ENCODE measurements at regions not wholly inside any gene's neighbourhood (a gene's known extent, or its start where the extent isn't known, plus 50 kb on each side); places are given as distances from the start of the nearest gene placed in this dataset.

- Histone ChIP-seq H3K4me3 (no peak overlapping the region), H3K27ac (no peak overlapping the region), H3K4me1 (peaks cover 5% of the 10 kb centered on the region), H3K27me3 (peaks cover 26% of the 10 kb centered on the region), H3K9me3 (no peaks in the 10 kb centered on the region), H3K36me3 (no peaks in the 10 kb centered on the region)
- ATAC-seq (no peak), DNase-seq (no peak)
- TF ChIP-seq, protein P1, sequence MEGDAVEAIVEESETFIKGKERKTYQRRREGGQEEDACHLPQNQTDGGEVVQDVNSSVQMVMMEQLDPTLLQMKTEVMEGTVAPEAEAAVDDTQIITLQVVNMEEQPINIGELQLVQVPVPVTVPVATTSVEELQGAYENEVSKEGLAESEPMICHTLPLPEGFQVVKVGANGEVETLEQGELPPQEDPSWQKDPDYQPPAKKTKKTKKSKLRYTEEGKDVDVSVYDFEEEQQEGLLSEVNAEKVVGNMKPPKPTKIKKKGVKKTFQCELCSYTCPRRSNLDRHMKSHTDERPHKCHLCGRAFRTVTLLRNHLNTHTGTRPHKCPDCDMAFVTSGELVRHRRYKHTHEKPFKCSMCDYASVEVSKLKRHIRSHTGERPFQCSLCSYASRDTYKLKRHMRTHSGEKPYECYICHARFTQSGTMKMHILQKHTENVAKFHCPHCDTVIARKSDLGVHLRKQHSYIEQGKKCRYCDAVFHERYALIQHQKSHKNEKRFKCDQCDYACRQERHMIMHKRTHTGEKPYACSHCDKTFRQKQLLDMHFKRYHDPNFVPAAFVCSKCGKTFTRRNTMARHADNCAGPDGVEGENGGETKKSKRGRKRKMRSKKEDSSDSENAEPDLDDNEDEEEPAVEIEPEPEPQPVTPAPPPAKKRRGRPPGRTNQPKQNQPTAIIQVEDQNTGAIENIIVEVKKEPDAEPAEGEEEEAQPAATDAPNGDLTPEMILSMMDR (IDR thresholded peaks at IDR 0.05): no peak
- intact Hi-C loops (cut with DNase I): no loop called here
Observed at GRCh38 chr22:27615408-27615807, 186.1 kb downstream of the MN1 start.

DNA sequence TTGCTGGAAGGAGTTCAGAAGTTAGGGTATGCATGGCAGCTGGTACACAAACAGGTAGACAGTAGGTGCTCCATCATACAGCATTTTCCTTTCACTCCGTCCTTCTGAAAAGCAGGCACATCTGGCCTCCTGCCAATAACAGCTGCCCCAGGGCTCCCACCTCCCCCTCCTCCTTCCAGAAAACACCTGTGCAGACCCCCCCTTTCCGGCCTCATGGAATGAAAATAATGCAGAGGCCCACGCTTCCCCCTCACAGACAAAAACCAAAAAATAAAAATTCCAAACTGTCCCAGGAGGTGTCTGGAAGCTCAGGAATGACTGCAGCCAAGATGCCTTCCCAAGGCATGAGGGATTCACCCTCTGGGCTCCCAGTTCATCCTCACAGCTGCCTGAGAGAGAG is 185.5 kb downstream of the MN1 start:
- Histone ChIP-seq H3K4me1 (peaks cover 5% of the 10 kb centered on the region), H3K27me3 (peaks cover 26% of the 10 kb centered on the region), H3K4me3 (no peak overlapping the region), H3K27ac (no peak overlapping the region), H3K36me3 (no peaks in the 10 kb centered on the region), H3K9me3 (no peaks in the 10 kb centered on the region)
- ATAC-seq: no peak
- intact Hi-C loops (cut with DNase I): no loop called here
- no peak for DNase-seq
- TF ChIP-seq, protein P1 (IDR thresholded peaks at IDR 0.05): no peak

DNA sequence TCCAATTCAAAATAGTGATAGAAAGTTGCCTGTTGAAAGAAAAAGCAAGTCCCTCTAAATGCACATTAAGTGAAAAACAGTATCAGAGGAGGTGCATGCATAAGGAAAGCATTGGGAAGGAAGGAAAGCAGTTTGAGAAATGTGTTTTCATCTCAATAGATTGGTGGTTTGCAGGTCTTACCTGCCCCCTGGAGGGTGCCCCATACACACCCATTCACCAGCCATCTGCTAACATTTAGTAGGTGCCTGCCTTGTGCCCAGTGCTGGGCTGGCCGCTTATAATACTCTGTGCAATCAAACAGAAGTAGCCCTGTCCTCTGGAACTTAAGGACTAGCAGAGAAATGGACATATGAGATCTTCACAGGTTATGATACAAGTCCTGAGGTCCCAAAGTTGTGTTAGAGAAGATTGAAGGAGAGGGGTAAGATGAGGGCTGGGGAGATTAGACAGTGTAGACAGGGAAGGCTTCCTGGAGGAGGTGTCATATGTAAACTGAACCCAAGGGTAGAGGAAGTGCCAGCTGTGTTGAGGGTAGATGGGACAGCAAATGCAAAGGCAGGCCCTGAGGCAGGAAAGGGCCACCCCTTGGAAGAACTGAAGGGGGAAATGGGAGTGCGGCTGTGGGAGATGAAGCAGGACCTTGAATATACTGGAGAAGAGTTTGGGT is 184.2 kb downstream of the MN1 start:
- no peak overlapping the region for H3K27ac ChIP-seq
- intact Hi-C loops (cut with DNase I): no loop called here
- no peaks in the 10 kb centered on the region for H3K36me3 ChIP-seq
- TF ChIP-seq, protein P1 (IDR thresholded peaks at IDR 0.05): no peak
- H3K4me3 ChIP-seq: no peak overlapping the region
- H3K9me3 ChIP-seq: no peaks in the 10 kb centered on the region
- no peak for ATAC-seq
- no peak for DNase-seq
- peaks cover 5% of the 10 kb centered on the region for H3K4me1 ChIP-seq
- peaks cover 26% of the 10 kb centered on the region for H3K27me3 ChIP-seq

DNA sequence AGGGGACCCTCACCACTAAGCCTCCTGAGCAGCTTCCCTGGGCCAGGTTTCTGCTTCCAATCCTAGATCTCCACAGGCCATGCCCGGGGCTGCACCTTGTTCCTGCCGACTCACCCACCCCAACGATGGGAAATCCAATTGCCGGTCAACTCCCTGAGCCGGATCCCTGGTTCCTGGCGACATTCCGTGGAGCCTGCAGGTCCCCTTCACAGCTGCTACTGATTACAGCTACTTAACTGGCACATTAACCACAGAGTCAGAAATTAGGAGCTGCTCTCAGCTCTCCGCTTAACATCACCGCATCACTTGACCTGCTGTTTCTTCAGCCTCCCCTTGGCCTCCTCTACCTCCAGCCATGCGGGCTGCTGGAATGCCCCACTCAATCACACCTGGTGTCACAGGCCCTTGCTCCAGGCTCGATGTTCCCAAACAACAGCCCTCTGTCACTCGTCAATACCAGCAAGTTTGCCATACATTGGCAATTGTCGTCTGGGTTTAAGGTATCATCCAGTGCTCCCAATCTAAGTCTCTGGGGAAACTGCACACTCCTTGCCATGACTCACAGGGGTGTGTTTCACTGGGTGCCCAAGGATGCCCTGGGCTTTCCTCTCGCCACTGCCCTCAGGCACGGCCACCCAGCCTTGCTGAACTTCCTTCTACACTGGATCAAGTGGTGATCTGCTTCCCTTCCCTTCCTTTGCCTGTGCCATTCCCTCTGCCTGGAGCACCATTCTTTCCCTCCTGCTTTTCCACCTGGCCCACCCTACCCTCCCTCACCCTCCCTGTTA is 181.0 kb downstream of the MN1 start:
- Histone ChIP-seq H3K27ac (no peak overlapping the region), H3K9me3 (no peaks in the 10 kb centered on the region), H3K36me3 (no peaks in the 10 kb centered on the region), H3K4me3 (no peak overlapping the region), H3K4me1 (no peaks in the 10 kb centered on the region), H3K27me3 (peaks cover 3% of the 10 kb centered on the region)
- intact Hi-C loops (cut with DNase I): no loop called here
- no peak for DNase-seq
- ATAC-seq: no peak
- TF ChIP-seq, protein P1 (IDR thresholded peaks at IDR 0.05): no peak

- H3K9me3 ChIP-seq: no peaks in the 10 kb centered on the region
- no peaks in the 10 kb centered on the region for H3K4me1 ChIP-seq
- intact Hi-C loops (cut with DNase I): no loop called here
- H3K27ac ChIP-seq: no peak overlapping the region
- TF ChIP-seq, protein P1 (IDR thresholded peaks at IDR 0.05): no peak
- no peak for ATAC-seq
- no peak overlapping the region for H3K4me3 ChIP-seq
- no peaks in the 10 kb centered on the region for H3K36me3 ChIP-seq
- no peaks in the 10 kb centered on the region for H3K27me3 ChIP-seq
- no peak for DNase-seq
Observed at GRCh38 chr22:27621486-27622070, 180.0 kb downstream of the MN1 start.
